OCI-LY3 (cell line): ENCODE measurements at regions not wholly inside any gene's neighbourhood (a gene's known extent, or its start where the extent isn't known, plus 50 kb on each side); places are given as distances from the start of the nearest gene placed in this dataset.

Experiments
- CTCF ChIP-seq: fragments of 200-600, 300-600 bp; sonication (generic); IDR thresholded peaks from 2 replicates; pipeline ENCODE4 v1.5.1; 2014; ENCODE audit warnings: antibody characterized with exemption, low read length, low read depth
- EZH2phosphoT487 ChIP-seq: fragments of 200-600 bp; shearing (Covaris generic); IDR thresholded peaks from 2 replicates; pipeline ENCODE4 v1.6.1; 2018; ENCODE audit warnings: antibody characterized with exemption, mixed run types, low read depth

DNA sequence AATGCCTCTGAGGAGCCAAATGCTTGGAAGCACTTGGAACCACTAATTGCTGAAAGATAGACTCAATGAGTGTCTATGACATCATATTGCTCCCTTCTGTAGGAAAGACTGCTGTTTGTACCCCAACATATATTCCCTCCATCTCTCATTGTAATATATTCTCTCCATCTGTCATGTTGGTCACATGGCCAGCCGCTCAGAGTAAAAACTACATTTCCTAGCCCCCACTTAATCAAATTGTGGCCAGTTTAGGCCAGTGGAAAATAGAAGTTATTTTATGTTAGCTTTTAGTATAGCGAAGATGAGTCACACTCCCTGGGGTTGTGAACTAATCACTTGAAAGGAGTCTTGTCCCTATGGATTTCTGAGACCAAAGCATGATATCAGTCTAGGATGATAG lies 160.2 kb downstream of the HNMT start:
- TF ChIP-seq CTCF (no peak), EZH2phosphoT487 (no peak)
